BJ (cell line): ENCODE measurements at regions not wholly inside any gene's neighbourhood (a gene's known extent, or its start where the extent isn't known, plus 50 kb on each side); places are given as distances from the start of the nearest gene placed in this dataset.

Source experiments
- CTCF ChIA-PET: fragments of 350-600 bp; formaldehyde crosslinking; extraction: SDS; loops from one replicate; lab custom pipeline; 2021; ENCODE audit warnings: antibody characterized with exemption, inconsistent platforms; lab: Yijun Ruan, JAX
- POLR2A ChIA-PET: fragments of 300-600 bp; sonication (Branson Sonifier 250); formaldehyde crosslinking; extraction: SDS; loops from one replicate; lab custom pipeline; 2021; ENCODE audit warnings: antibody characterized with exemption; lab: Charles Lee
- DNase-seq: peaks from one replicate; pipeline ENCODE4 v3.0.0-alpha.2; 2011; ENCODE audit warnings: low read depth
- H3K27me3 ChIP-seq: 2 replicates; pipeline ENCODE4 v1.6.0; 2011; ENCODE audit warnings: low read length; ENCODE audit not compliant: control insufficient read depth, insufficient read depth
- H3K36me3 ChIP-seq: 2 replicates; pipeline ENCODE4 v1.5.1; 2011; ENCODE audit warnings: low read length; ENCODE audit not compliant: control insufficient read depth, insufficient read depth
- H3K4me3 ChIP-seq: 2 replicates; pipeline ENCODE4 v1.5.1; 2011; ENCODE audit warnings: low read depth, mild to moderate bottlenecking, control low read depth, low read length
- CTCF ChIP-seq: IDR thresholded peaks from 2 replicates; pipeline ENCODE4 v1.5.1; 2011; ENCODE audit warnings: low read depth, mild to moderate bottlenecking, control low read depth, inconsistent platforms, low read length, moderate library complexity; ENCODE audit not compliant: insufficient read depth

GRCh38 chr4:188869581-188869980 is 730.3 kb downstream of the TRIML1 start:
- TF ChIP-seq CTCF = no peak
- no peaks in the 10 kb centered on the region for H3K27me3 ChIP-seq
- ChIA-PET CTCF (no interaction called here), POLR2A (no interaction called here)
- no peak overlapping the region for H3K4me3 ChIP-seq
- no peak for DNase-seq
- H3K36me3 ChIP-seq = no peaks in the 10 kb centered on the region

- no peak overlapping the region for H3K4me3 ChIP-seq
- POLR2A ChIA-PET = no interaction called here
- CTCF ChIA-PET = no interaction called here
- H3K36me3 ChIP-seq = no peaks in the 10 kb centered on the region
- H3K27me3 ChIP-seq = no peaks in the 10 kb centered on the region
- no peak for DNase-seq
- no peak for TF ChIP-seq CTCF
Observed at GRCh38 chr4:188872809-188873208, 733.6 kb downstream of the TRIML1 start.

GRCh38 chr4:188876881-188877280 is 737.6 kb downstream of the TRIML1 start:
- peak; percentile 35 for DNase-seq
- H3K36me3 ChIP-seq = no peaks in the 10 kb centered on the region
- no peak for TF ChIP-seq CTCF
- H3K4me3 ChIP-seq = no peak overlapping the region
- no peaks in the 10 kb centered on the region for H3K27me3 ChIP-seq
- ChIA-PET CTCF (no interaction called here), POLR2A (interaction anchor here (0.6 kb wide), 1 partner anchor 489 kb away, joined by 3 read pairs; no protein-coding TSS in a partner anchor)

- ChIA-PET CTCF (no interaction called here), POLR2A (no interaction called here)
- no peak for DNase-seq
- Histone ChIP-seq H3K36me3 (no peaks in the 10 kb centered on the region), H3K4me3 (no peak overlapping the region), H3K27me3 (no peaks in the 10 kb centered on the region)
- TF ChIP-seq CTCF = no peak
Observed at GRCh38 chr4:188879598-188879997, 740.4 kb downstream of the TRIML1 start.

GRCh38 chr4:188887905-188888304 is 748.7 kb downstream of the TRIML1 start:
- ChIA-PET POLR2A (no interaction called here), CTCF (no interaction called here)
- DNase-seq = no peak
- Histone ChIP-seq H3K4me3 (no peak overlapping the region), H3K36me3 (no peaks in the 10 kb centered on the region), H3K27me3 (no peaks in the 10 kb centered on the region)
- no peak for TF ChIP-seq CTCF
